Stomach (tissue), 4 donors: ENCODE measurements at regions not wholly inside any gene's neighbourhood (a gene's known extent, or its start where the extent isn't known, plus 50 kb on each side); places are given as distances from the start of the nearest gene placed in this dataset.

Experiments
- EP300 ChIP-seq: sonication (generic); formaldehyde crosslinking; IDR thresholded peaks from one replicate; pipeline ENCODE4 v1.6.1; 2017; ENCODE audit warnings: antibody characterized with exemption
- TF ChIP-seq, protein P1 (sequence below), 7 experiments: fragments of 450-650 bp in 4 of 7; fragments of 200-600 bp in 3 of 7; sonication (generic) in 3 of 7; IDR thresholded peaks; one replicate each; pipeline ENCODE4 v1.5.1; 2016 to 2019; ENCODE audit warnings: antibody characterized with exemption in 7 of 7, control low read depth in 2 of 7, mild to moderate bottlenecking in 1 of 7

DNA sequence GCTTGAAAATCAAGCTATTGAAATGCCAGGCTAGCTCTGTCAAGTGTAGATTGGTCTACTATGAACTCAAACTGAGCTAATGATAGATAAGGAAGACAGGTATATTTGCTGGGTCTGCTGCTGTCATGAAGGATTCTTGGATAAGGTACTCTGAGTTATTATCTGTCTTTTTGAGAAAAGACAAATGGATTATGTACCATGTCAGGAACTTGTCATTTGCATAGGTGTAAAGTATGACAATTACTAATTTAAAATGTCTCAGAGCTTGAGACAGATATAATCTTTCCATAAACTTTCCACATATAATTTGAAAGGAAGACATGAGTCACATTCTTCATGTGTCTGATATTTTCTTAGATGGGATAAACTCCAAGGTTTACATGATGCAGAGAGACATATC lies 594.1 kb upstream of the PTPRD start:
- TF ChIP-seq EP300, result no peak
- TF ChIP-seq, protein P1, sequence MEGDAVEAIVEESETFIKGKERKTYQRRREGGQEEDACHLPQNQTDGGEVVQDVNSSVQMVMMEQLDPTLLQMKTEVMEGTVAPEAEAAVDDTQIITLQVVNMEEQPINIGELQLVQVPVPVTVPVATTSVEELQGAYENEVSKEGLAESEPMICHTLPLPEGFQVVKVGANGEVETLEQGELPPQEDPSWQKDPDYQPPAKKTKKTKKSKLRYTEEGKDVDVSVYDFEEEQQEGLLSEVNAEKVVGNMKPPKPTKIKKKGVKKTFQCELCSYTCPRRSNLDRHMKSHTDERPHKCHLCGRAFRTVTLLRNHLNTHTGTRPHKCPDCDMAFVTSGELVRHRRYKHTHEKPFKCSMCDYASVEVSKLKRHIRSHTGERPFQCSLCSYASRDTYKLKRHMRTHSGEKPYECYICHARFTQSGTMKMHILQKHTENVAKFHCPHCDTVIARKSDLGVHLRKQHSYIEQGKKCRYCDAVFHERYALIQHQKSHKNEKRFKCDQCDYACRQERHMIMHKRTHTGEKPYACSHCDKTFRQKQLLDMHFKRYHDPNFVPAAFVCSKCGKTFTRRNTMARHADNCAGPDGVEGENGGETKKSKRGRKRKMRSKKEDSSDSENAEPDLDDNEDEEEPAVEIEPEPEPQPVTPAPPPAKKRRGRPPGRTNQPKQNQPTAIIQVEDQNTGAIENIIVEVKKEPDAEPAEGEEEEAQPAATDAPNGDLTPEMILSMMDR (IDR thresholded peaks at IDR 0.05), result no peak
